ENCODE measurements at regions not wholly inside any gene's neighbourhood (a gene's known extent, or its start where the extent isn't known, plus 50 kb on each side); places are given as distances from the start of the nearest gene placed in this dataset.

GRCh38 chr4:187504974-187505797 is 490.4 kb upstream of the ZFP42 start:
- WGBS, 2 experiments (ENCODE audit: extremely low coverage in 2 of 2, insufficient read length in 1 of 2) = no CpG with 5 or more reads among the region's 55 CpGs

More at GRCh38 chr4:187504974-187505797, 490.4 kb upstream of the ZFP42 start:
- BruUV-seq (replicated peaks) = no TSS peak
- in situ Hi-C loops (cut with MboI; ENCODE audit: low sequenced_read_pairs) (no loop called here), dilution Hi-C loops (cut with HindIII; ENCODE audit: low sequenced_read_pairs, unreplicated experiment) (no loop called here), intact Hi-C loops (cut with micrococcal nuclease) (no loop called here)
- H3K9me3 ChIP-seq (ENCODE audit: control insufficient read depth, insufficient read depth, low read length) = no peaks in the 10 kb centered on the region
- H3K9me1 ChIP-seq (ENCODE audit: insufficient read depth, low read length) = no peaks in the 10 kb centered on the region
- no peak overlapping the region for H3K56ac ChIP-seq (ENCODE audit: extremely low read depth, insufficient read depth, low read length)
- H4K91ac ChIP-seq (ENCODE audit: insufficient read depth, low read depth, low read length) = no peak overlapping the region
- no peaks in the 10 kb centered on the region for H4K20me1 ChIP-seq (ENCODE audit: insufficient read depth, low read length)
- no peak overlapping the region for H3K4me2 ChIP-seq (ENCODE audit: low read depth, low read length)
- no peak overlapping the region for H3K9ac ChIP-seq (ENCODE audit: low read depth, low read length)
- H3K4ac ChIP-seq (ENCODE audit: low read depth, low read length) = no peak overlapping the region
- TF ChIP-seq CEBPB (IDR thresholded peaks at IDR 0.05; ENCODE audit: low read depth, low read length) = no peak
- TF ChIP-seq RAD21 (IDR thresholded peaks at IDR 0.05; ENCODE audit: low read length) = no peak
- TF ChIP-seq CTCF (conservative IDR thresholded peaks at IDR 0.05; ENCODE audit: low read depth, low read length) = no peak
- no peak for TF ChIP-seq CHD1 (IDR thresholded peaks at IDR 0.05; ENCODE audit: low read depth, low read length)
- TF ChIP-seq, protein P1, sequence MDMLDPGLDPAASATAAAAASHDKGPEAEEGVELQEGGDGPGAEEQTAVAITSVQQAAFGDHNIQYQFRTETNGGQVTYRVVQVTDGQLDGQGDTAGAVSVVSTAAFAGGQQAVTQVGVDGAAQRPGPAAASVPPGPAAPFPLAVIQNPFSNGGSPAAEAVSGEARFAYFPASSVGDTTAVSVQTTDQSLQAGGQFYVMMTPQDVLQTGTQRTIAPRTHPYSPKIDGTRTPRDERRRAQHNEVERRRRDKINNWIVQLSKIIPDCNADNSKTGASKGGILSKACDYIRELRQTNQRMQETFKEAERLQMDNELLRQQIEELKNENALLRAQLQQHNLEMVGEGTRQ (IDR thresholded peaks at IDR 0.05; ENCODE audit: low read depth, low read length) = no peak
- no peak for TF ChIP-seq RFX5 (IDR thresholded peaks at IDR 0.05; ENCODE audit: low read depth, low read length)
- no peak for TF ChIP-seq BHLHE40 (IDR thresholded peaks at IDR 0.05; ENCODE audit: low read depth, low read length)
- TF ChIP-seq MAZ (IDR thresholded peaks at IDR 0.05; ENCODE audit: borderline replicate concordance, low read depth, low read length) = no peak
- no peak for TF ChIP-seq SMC3 (IDR thresholded peaks at IDR 0.05; ENCODE audit: low read depth, low read length)
- ChIA-PET CTCF (no interaction called here), POLR2A (ENCODE audit: unreplicated experiment) (no interaction called here)
- no peak overlapping the region for H2BK20ac ChIP-seq (ENCODE audit: low read depth, low read length)
- H2BK5ac ChIP-seq (ENCODE audit: low read depth, low read length, poor library complexity, severe bottlenecking) = no peak overlapping the region
- ATAC-seq (ENCODE audit: low read depth) (no peak), DNase-seq (no peak)
- no peak overlapping the region for H2BK120ac ChIP-seq (ENCODE audit: low read depth, low read length)
- no peak overlapping the region for H2AK5ac ChIP-seq (ENCODE audit: low read depth, low read length)
- H3K79me1 ChIP-seq (ENCODE audit: low read depth in 1 of 2, low read length in 2 of 2) = no peaks in the 10 kb centered on the region
- no peak overlapping the region for H3K18ac ChIP-seq (ENCODE audit: low read depth, low read length)
- H3K4me1 ChIP-seq (ENCODE audit: control insufficient read depth, insufficient read depth, low read length) = no peaks in the 10 kb centered on the region
- no peak overlapping the region for H4K5ac ChIP-seq (ENCODE audit: low read depth, low read length)
- no peak overlapping the region for H2AK9ac ChIP-seq (replicated peaks; ENCODE audit: low read depth, low read length, poor library complexity)
- no peak overlapping the region for H3K27ac ChIP-seq (ENCODE audit: insufficient read depth, low read length)
- no peak overlapping the region for H3K4me3 ChIP-seq (ENCODE audit: insufficient read depth, low read depth, low read length)
- H2BK15ac ChIP-seq (ENCODE audit: low read depth, low read length) = no peak overlapping the region
- no peak overlapping the region for H3K23ac ChIP-seq (ENCODE audit: low read depth, low read length)
- H2AFZ ChIP-seq (replicated peaks; ENCODE audit: low read length, poor library complexity) = no peak overlapping the region
- no peak overlapping the region for H4K8ac ChIP-seq (ENCODE audit: low read depth in 2 of 2, low read length in 2 of 2)
- no peaks in the 10 kb centered on the region for H3K36me3 ChIP-seq (ENCODE audit: control insufficient read depth, insufficient read depth, low read length)
- no peak overlapping the region for H3K14ac ChIP-seq (replicated peaks; ENCODE audit: low read depth, low read length)
- H3K27me3 ChIP-seq (ENCODE audit: control insufficient read depth, insufficient read depth, low read length) = no peaks in the 10 kb centered on the region
